ENCODE measurements at regions not wholly inside any gene's neighbourhood (a gene's known extent, or its start where the extent isn't known, plus 50 kb on each side); places are given as distances from the start of the nearest gene placed in this dataset.

- DNase-seq = no peak
Measured at GRCh38 chr18:39521164-39521563, 1955.6 kb upstream of the CELF4 start.

- no peak for DNase-seq
Measured at GRCh38 chr18:39519741-39520140, 1954.1 kb upstream of the CELF4 start.

DNA sequence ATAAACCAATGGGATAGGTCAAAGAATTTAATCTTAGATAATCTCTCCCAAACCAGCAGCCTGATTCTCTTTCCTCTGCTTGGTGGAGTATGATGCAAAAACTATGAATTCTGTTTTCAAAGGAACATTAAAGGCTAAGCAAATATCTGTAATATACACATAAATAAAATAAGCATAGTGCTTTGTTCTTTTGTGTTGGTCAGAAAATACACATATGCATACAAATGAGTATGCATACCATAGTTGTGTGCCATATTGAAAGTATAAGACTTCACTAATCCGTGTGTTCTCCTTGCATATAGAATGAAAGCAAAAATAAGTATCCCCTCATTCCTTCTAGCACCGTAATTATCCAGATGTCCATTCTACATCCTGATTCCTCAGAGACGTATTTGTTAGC is 1949.7 kb upstream of the CELF4 start:
- DNase-seq = no peak

DNA sequence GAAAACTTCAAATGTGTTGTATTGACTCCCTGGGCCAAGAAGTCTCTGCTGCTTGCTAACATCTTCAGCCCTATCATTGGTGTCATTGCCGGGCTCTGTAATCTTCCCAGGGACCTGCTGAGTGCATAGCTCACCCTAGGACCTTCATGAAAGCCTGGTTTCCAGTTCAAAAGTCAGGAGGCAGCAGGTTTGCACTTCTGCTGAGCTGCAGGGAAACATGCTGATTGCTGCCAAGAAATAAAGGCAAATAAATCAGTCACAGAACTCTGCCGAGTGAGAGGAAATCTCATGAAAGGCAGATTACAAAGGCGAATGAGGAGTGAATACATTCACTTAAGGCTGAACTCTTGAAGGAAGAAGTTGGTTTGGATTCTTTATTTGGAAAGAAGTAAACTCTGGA is 1947.6 kb upstream of the CELF4 start:
- DNase-seq = no peak

DNA sequence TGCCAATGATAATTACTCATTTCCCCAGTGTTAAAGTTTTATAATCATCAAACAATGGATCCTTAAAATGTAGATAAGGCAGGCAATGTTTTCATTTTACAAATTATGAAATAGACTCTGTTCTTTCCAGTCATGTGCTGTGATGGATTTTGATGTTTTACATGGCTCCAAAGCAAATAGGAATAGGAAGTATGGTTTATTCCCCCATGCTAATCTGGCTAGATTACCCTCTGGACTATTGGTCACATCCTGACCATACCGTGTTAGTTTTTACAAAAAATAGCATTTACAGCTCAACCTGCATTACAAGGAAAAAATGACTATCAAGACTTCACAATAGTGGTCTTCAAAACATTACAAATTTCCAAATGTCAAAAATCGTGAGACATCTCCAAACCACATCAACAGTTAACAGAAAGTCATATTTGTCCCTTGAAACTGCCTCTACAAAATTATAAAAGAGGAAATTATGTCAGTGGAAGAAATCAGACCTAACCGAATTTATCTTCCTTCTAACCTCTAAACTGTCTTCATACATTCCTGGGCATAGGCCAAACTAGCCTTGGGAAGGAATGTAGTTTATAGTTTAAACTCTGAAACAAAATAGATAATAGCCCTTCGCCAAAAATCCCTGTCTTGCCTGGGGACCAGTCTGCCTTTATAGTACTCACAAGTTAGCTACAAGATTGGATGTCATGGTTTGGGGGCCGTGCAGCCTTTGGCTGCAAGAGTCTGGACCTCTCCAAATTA is 1941.2 kb upstream of the CELF4 start:
- DNase-seq = no peak

GRCh38 chr18:39500306-39500705 is 1934.7 kb upstream of the CELF4 start:
- no peak for DNase-seq

DNA sequence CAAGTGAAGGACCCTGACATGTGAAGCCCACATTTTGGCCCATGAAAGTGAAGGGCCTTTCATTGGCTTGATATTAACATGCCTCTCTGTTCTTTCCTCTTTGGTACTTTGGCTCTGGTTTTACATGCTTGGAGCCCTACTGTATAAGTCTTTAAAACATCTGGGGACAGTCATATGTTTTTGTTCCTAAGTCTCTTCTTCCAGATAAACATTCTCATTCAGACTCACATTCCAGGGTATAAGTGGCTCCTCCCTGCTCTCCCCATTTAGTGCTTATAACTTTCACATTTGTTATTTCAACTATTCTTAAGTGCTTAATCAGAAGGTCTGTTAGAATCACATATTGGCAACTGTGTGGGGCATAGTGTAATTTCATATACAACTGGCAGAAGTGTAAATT is 1932.2 kb upstream of the CELF4 start:
- DNase-seq = no peak

DNA sequence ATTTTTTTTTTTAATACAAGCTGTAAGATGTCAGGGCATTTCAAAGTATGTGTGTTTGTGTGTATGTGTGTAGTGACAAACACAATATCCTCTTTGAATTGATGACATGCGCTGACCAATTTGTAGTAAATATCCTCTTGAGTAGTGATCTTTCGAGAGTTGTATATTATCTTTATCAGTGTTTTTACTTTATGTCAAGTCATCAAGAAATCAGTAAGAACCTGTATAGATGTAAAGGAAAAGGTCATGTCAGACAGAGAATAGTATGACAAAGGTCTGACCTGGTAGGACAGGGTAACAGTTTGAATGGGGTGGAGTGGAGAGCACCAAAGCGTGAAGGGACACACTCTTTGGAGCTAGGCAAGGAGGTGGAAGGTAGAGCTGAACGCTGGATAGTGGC is 1931.4 kb upstream of the CELF4 start:
- DNase-seq = no peak

DNA sequence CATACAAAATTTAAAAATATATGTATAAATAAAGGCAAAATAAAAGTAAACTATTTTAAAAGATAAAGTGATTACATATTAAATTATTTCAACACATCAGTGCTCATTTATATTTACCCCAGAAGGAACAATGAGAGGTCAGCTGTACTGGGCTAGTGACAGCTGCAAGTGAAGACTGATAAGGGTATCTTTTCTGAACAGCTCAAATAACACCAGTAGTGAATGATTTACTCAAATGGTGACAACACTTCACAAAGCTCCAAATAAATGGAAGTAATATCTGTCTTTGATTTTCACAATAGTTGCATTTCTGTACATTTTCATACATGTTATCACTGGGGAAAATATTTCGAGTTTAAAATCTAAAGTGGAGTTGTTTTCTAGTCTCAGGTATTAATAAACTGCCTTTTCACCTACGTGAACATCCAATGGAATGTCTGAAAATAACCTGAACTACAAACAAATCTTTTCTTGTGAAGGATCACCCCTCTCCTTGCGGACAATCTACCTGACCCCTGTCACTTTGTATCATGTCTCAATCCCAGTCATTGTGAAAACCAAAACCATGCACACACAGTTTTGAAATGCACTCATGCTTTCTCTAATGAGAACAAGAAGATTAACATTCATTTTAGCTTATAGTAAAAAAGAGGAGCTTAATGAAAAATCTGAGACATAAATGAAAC is 1928.8 kb upstream of the CELF4 start:
- DNase-seq = peak; percentile 31

DNA sequence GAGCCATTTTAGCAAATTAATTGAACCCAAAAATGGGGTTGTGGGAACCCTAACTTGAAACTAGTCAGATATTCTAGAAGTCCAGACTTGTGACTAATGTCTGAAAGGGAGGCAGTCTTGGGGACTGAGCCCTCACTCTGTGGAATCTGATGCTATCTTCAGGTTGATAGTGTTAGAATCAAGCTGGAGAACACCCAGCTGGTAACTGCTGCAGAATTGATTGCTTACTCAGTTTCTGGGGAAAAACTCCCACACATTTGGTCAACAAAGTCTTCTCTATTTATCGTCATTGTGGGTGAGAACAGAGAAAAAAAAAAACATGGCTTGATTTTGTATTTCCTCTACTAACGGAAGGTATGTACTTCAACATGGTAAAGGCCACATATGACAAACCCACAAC is 1925.8 kb upstream of the CELF4 start:
- DNase-seq = no peak

- DNase-seq = no peak
Measured at GRCh38 chr18:39489431-39489830, 1923.8 kb upstream of the CELF4 start.

- DNase-seq = no peak
Measured at GRCh38 chr18:39487932-39488331, 1922.3 kb upstream of the CELF4 start.

- no peak for DNase-seq
Measured at GRCh38 chr18:39486268-39486667, 1920.7 kb upstream of the CELF4 start.

DNA sequence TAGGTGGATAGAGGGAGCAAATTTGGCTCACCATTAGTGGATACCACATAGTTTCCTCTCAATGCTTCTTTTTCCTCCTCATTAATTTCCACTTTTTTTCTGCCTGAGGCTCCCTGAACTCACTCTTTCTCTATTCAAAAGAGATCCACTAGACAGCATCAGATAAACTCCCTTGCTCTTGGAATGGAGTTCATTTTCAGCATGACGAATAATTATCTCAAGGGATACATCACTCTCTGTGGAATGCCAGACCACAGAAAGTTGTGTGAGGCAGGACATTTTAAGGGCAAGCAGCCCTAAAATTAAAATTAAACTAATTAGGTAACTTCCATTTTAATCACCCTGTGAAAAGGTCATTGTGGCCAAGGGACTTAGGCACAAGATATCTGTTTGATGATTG is 1920.1 kb upstream of the CELF4 start:
- no peak for DNase-seq

GRCh38 chr18:39481281-39481680 is 1915.7 kb upstream of the CELF4 start:
- DNase-seq = no peak

- no peak for DNase-seq
Measured at GRCh38 chr18:39480494-39481195, 1915.0 kb upstream of the CELF4 start.

DNA sequence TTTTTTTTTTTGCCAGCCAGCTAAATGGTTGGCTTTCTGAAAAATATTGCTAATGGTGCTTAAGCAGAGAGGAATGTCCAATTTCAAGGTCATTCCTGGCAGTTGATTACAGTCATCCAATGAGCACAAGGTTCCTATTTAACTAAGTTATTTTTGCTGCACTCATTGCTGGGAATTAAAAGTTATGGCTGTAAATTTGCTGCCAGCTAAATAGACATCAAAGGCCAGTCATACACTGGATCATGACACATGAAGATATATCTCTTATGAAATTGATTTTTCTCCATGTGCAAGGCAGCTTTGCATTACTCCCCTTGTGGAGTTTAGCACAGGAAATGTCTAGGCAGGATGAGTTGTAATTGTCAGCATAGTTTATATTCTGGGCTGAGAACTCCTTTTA is 1898.4 kb upstream of the CELF4 start:
- no peak for DNase-seq

DNA sequence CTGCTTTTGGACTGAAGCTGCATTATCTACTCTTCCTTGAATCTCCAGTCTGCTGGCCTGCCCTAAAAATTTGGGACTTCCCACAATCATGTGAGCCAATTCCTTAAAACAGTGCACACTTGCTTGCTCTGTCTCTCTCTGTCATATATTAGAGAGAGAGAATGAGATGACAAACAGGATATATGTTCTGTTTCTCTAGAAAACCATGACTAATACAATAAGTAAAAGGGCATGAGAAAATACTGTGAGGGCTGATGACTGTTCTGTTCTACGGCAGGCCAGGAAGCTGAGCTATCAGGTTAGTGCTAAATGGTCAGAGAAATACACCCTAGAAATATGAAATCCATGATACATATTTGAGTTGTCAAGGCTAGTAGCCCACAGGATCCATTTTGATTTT is 1896.8 kb upstream of the CELF4 start:
- no peak for DNase-seq

DNA sequence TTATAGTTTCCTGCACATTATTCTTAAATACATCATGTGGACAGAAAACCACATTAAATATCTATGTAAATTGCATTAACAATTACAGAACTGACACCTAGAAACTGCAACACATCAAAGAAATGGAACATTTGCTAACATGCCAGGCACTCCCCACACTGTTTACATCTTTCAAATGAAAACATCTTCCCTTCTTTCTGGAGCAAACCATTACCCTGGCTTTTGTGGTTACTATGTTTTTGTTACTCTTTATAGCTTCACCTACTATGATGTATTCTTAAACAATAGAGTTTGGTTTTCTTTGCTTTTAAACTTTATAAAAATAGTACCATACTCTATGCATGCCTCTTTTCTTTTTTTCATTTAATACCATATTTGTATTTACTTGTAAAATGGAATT is 1894.5 kb upstream of the CELF4 start:
- DNase-seq = no peak

GRCh38 chr18:39455285-39455684 is 1889.7 kb upstream of the CELF4 start:
- DNase-seq = peak; percentile 44

DNA sequence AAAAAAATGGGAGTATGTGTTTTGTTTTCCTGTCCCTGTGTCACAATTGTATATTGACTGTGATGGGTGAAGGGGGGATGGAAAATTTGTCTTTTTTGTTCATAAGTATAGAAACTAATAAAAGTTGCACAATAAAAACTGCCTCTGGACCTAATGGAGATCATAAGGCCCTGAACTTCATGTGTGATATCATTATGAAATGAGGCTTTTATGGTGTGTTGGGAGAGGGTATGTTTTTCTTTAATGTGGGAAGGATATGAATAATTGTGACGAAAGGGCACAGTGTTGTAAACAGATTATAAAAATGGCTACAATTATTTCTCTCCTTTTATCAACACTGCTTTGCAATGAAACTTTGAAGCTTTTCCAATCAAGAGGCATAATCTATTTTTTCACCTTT is 1889.3 kb upstream of the CELF4 start:
- no peak for DNase-seq

DNA sequence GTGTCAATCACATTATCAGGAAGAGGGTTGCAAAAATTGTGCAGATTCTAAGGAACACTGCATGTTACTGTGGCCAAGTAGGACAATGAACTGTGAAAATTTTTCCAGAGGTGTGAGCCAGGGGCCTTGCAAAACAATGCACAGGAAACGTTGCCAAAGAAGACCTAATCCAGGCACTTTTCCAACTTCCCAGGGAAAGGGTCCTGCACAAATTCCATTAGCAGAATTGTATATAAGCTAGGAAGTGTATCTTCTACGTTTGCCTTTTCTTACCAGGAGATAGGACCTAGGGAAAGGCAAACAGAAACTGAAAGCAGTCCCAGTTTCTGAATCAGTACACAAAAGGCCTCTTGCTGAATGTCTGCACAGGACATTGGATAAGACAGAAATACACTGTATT is 1888.3 kb upstream of the CELF4 start:
- DNase-seq = peak; percentile 19

DNA sequence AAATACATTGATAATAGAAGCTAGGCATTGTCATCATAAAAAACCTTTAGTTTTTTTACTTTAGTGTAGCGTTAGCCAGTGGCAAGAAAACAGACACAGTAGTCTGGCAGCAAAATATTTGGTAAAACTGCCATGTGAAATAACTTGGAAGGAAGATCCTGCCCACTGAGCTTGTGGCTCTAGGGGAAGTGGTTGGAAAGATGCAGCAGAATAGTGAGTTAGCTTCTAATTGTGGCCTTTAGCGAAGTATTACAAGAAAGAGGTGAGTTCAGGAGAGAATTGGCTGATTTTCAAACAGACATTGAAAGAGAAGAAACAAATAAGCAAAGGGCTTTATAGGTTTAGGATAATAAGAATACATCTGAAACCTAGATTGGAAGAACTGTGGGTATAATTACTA is 1887.8 kb upstream of the CELF4 start:
- DNase-seq = no peak

DNA sequence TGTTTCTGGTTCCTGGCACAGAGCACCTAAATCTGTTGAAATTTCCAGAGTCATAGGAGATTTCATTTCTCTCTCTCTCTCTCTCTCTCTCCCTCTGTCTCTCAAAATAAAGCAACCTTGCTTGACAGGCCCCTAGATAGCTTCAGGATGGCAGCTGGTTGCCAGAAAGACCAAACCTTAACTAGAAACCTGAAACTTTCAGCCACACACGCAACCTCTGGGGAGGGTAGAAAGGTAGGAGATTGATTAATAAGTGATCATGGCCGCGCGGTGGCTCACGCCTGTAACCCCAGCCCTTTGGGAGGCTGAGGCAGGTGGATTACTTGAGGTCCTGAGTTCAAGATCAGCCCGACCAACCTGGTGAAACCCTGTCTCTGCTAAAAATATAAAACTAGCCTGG is 1885.4 kb upstream of the CELF4 start:
- DNase-seq = no peak

Data from hematopoietic multipotent progenitor cell treated with erythropoietin and hydrocortisone succinate and interleukin-3 and kit ligand, for 8 days (in vitro differentiated cells).